BJ (cell line): ENCODE measurements at regions not wholly inside any gene's neighbourhood (a gene's known extent, or its start where the extent isn't known, plus 50 kb on each side); places are given as distances from the start of the nearest gene placed in this dataset. TPM values are rescaled to one million over a fixed set of nuclear protein-coding genes. Genes with fewer than 3 reads are reported as not detected.

Experiments used
- CTCF ChIA-PET: fragments of 350-600 bp; formaldehyde crosslinking; extraction: SDS; loops from one replicate; lab custom pipeline; 2021; ENCODE audit warnings: antibody characterized with exemption, inconsistent platforms; lab: Yijun Ruan, JAX
- POLR2A ChIA-PET: fragments of 300-600 bp; sonication (Branson Sonifier 250); formaldehyde crosslinking; extraction: SDS; loops from one replicate; lab custom pipeline; 2021; ENCODE audit warnings: antibody characterized with exemption; lab: Charles Lee
- DNase-seq: peaks from one replicate; pipeline ENCODE4 v3.0.0-alpha.2; 2011; ENCODE audit warnings: low read depth
- H3K27me3 ChIP-seq: 2 replicates; pipeline ENCODE4 v1.6.0; 2011; ENCODE audit warnings: low read length; ENCODE audit not compliant: control insufficient read depth, insufficient read depth
- H3K36me3 ChIP-seq: 2 replicates; pipeline ENCODE4 v1.5.1; 2011; ENCODE audit warnings: low read length; ENCODE audit not compliant: control insufficient read depth, insufficient read depth
- H3K4me3 ChIP-seq: 2 replicates; pipeline ENCODE4 v1.5.1; 2011; ENCODE audit warnings: low read depth, mild to moderate bottlenecking, control low read depth, low read length
- CTCF ChIP-seq: IDR thresholded peaks from 2 replicates; pipeline ENCODE4 v1.5.1; 2011; ENCODE audit warnings: low read depth, mild to moderate bottlenecking, control low read depth, inconsistent platforms, low read length, moderate library complexity; ENCODE audit not compliant: insufficient read depth
- small RNA-seq: library from RNA; depleted of rRNA; stranded (forward); fragments of <200 nt; gene quantifications from one replicate; pipeline ENCODE3, GENCODE V24; 2012; ENCODE audit warnings: low replicate concordance, low read depth; ENCODE audit not compliant: insufficient read length

GRCh38 chr7:96952974-96953391 is 52.4 kb upstream of the DLX6 start:
- no peak overlapping the region for H3K4me3 ChIP-seq
- POLR2A ChIA-PET, result no interaction called here
- no peaks in the 10 kb centered on the region for H3K36me3 ChIP-seq
- CTCF ChIA-PET, result no interaction called here
- no peaks in the 10 kb centered on the region for H3K27me3 ChIP-seq
- no peak for DNase-seq
- TF ChIP-seq CTCF, result no peak

GRCh38 chr7:96953676-96954513 is 51.5 kb upstream of the DLX6 start:
- POLR2A ChIA-PET, result no interaction called here

More at GRCh38 chr7:96953676-96954513, 51.5 kb upstream of the DLX6 start:
- no peaks in the 10 kb centered on the region for H3K27me3 ChIP-seq
- H3K36me3 ChIP-seq, result no peaks in the 10 kb centered on the region
- CTCF ChIA-PET, result no interaction called here
- DNase-seq, result peak; percentile 26
- no peak overlapping the region for H3K4me3 ChIP-seq
- TF ChIP-seq CTCF, result no peak

Small RNA genes in the stretch of these regions (small RNA-seq; reads per million reads assigned to genes)
- gene RN7SL252P, result not detected
